Activated T-helper 17 cell treated with anti-CD3 and anti-CD28 coated beads, Interleukin-2, amount 50 U/mL, for 72 hours (primary cell): ENCODE measurements at regions not wholly inside any gene's neighbourhood (a gene's known extent, or its start where the extent isn't known, plus 50 kb on each side); places are given as distances from the start of the nearest gene placed in this dataset.

ENCODE experiments used
- ATAC-seq: fragments of 150-1000 bp; cut with Tn5 transposase; replicated peaks from 2 replicates; pipeline ENCODE4 v1.10.0; 2021; ENCODE audit warnings: mild to moderate bottlenecking, moderate library complexity
- H3K27ac Mint-ChIP-seq: one replicate; pipeline ENCODE4 v1.8.0; 2022; ENCODE audit warnings: mixed read lengths
- H3K27me3 Mint-ChIP-seq: one replicate; pipeline ENCODE4 v1.8.0; 2022; ENCODE audit warnings: mixed read lengths
- H3K36me3 Mint-ChIP-seq: one replicate; pipeline ENCODE4 v1.8.0; 2022; ENCODE audit warnings: low read depth, mild to moderate bottlenecking, mixed read lengths
- H3K4me1 Mint-ChIP-seq: one replicate; pipeline ENCODE4 v1.8.0; 2022; ENCODE audit warnings: mixed read lengths
- H3K4me3 Mint-ChIP-seq: one replicate; pipeline ENCODE4 v1.8.0; 2022; ENCODE audit warnings: mild to moderate bottlenecking, mixed read lengths
- H3K9me3 Mint-ChIP-seq: one replicate; pipeline ENCODE4 v1.8.0; 2022; ENCODE audit warnings: mixed read lengths

DNA sequence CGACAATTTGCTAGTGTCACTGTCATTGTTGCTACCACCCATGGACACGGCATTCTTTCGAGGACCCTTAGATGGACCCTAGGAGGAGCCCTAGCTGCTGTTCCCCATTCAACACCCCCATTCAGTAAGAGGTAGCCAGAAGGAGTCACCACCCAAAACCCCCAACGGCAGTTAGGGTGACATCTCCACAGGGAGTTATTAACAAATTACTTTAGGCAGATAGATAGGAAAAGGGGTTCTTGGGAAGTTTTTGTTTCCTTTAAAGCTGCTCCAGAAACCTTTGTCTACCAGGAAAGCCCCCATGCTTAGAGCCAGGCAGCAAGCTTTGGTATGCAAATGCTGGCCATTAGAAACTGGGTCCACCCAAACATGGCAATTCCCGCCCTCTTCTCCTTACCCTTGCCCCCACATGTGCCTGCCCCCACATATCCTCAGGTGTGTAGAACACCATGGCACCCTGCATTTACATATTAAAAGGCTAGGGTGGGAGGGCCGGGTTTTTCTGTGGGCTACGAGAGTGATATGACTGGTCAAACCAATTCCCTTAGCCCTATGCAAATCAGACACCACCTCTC is 190.9 kb downstream of the SLITRK6 start:
- H3K4me1 Mint-ChIP-seq, result no peaks in the 10 kb centered on the region
- H3K36me3 Mint-ChIP-seq, result no peaks in the 10 kb centered on the region
- peaks cover 18% of the 10 kb centered on the region for H3K9me3 Mint-ChIP-seq
- ATAC-seq, result no peak
- no peak overlapping the region for H3K4me3 Mint-ChIP-seq
- no peak overlapping the region for H3K27ac Mint-ChIP-seq
- H3K27me3 Mint-ChIP-seq, result no peaks in the 10 kb centered on the region

- ATAC-seq, result no peak
- no peak overlapping the region for H3K4me3 Mint-ChIP-seq
- no peaks in the 10 kb centered on the region for H3K36me3 Mint-ChIP-seq
- peaks cover 12% of the 10 kb centered on the region for H3K9me3 Mint-ChIP-seq
- no peaks in the 10 kb centered on the region for H3K4me1 Mint-ChIP-seq
- no peaks in the 10 kb centered on the region for H3K27me3 Mint-ChIP-seq
- H3K27ac Mint-ChIP-seq, result no peak overlapping the region
These were observed 195.5 kb downstream of the SLITRK6 start for GRCh38 chr13:85603735-85604134.

DNA sequence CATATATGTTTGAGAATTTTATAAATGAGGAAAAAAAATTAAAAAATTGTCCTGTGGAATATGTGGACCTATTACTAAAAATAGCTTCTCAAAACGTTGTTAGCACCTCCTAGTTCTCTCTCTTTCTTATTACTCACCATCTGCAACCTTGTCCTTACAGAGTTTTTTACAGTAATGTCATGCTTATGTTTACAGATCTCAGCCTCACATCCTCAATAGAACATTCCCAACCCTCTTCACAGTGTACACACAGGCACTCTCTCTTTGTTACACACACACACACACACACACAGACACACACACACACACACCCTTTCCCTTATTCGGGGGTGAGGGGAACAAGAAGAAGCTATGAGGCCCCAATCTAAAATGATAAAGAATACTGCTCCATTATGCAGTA is 197.7 kb downstream of the SLITRK6 start:
- no peaks in the 10 kb centered on the region for H3K27me3 Mint-ChIP-seq
- no peak overlapping the region for H3K27ac Mint-ChIP-seq
- no peaks in the 10 kb centered on the region for H3K4me1 Mint-ChIP-seq
- peaks cover 12% of the 10 kb centered on the region for H3K9me3 Mint-ChIP-seq
- no peak overlapping the region for H3K4me3 Mint-ChIP-seq
- H3K36me3 Mint-ChIP-seq, result no peaks in the 10 kb centered on the region
- no peak for ATAC-seq

GRCh38 chr13:85597790-85598500 is 201.3 kb downstream of the SLITRK6 start:
- H3K27me3 Mint-ChIP-seq, result no peaks in the 10 kb centered on the region
- no peaks in the 10 kb centered on the region for H3K36me3 Mint-ChIP-seq
- ATAC-seq, result no peak
- H3K4me3 Mint-ChIP-seq, result no peak overlapping the region
- H3K27ac Mint-ChIP-seq, result no peak overlapping the region
- H3K9me3 Mint-ChIP-seq, result peaks cover 4% of the 10 kb centered on the region
- H3K4me1 Mint-ChIP-seq, result no peaks in the 10 kb centered on the region

- Mint-ChIP-seq H3K9me3 (no peaks in the 10 kb centered on the region), H3K4me1 (no peaks in the 10 kb centered on the region), H3K27ac (no peak overlapping the region), H3K36me3 (no peaks in the 10 kb centered on the region), H3K4me3 (no peak overlapping the region), H3K27me3 (no peaks in the 10 kb centered on the region)
- ATAC-seq, result no peak
These were observed 207.0 kb downstream of the SLITRK6 start for GRCh38 chr13:85592211-85592610.

DNA sequence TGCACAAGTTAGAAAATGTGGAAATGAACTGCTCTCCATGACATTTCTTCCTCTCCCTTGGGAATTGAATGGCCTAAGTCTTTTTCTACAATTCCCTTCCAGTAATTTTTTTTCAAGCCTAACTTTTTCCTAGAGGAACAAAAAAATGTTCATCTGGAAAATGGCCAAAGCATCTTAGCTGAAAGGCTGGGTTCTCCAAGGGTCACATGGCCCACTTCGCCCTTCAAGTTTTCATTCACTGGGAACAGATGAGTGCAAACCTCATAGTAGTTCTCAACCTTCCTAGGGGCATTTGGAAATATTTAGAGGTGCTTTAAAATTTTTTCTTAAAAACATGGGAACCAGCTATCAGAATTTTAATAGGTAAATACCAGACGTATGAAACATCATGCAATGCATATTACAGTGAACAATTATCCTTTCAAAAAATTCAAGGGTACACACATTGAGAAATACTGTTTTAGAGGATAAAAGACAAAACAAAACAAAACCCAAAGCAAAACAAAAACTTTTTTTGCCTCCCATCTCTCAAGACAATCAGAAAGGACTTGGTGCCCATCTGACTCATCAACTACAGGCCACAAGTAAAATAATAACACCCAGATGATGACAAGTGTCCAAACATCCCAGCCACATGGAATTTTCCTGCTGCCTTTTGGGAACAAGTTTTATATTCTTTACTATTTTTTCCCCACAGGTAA is 208.8 kb downstream of the SLITRK6 start:
- H3K27ac Mint-ChIP-seq, result no peak overlapping the region
- no peaks in the 10 kb centered on the region for H3K4me1 Mint-ChIP-seq
- no peaks in the 10 kb centered on the region for H3K27me3 Mint-ChIP-seq
- ATAC-seq, result no peak
- H3K4me3 Mint-ChIP-seq, result no peak overlapping the region
- H3K36me3 Mint-ChIP-seq, result no peaks in the 10 kb centered on the region
- H3K9me3 Mint-ChIP-seq, result no peaks in the 10 kb centered on the region

GRCh38 chr13:85589021-85589420 is 210.2 kb downstream of the SLITRK6 start:
- H3K27me3 Mint-ChIP-seq, result no peaks in the 10 kb centered on the region
- H3K36me3 Mint-ChIP-seq, result no peaks in the 10 kb centered on the region
- H3K4me1 Mint-ChIP-seq, result no peaks in the 10 kb centered on the region
- no peak for ATAC-seq
- H3K27ac Mint-ChIP-seq, result no peak overlapping the region
- no peaks in the 10 kb centered on the region for H3K9me3 Mint-ChIP-seq
- H3K4me3 Mint-ChIP-seq, result no peak overlapping the region

DNA sequence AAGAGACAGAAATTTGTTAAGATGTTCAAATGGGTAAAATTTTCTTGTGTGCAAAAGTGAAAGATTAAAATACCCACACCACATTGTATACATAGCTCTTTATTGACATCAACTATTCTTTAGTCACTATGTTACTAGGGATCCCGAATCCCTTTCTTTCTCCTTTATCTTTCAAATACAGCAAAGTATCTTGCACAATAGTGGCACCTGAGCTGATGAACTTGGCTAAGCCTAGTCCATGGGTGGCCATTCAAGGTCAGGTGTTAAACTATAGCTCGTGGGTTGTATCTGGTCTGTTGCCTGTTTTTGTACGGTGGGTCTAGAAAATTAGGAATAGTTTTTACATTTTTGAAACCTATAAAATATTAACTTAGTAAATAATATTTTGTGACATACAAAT is 210.9 kb downstream of the SLITRK6 start:
- no peak for ATAC-seq
- no peaks in the 10 kb centered on the region for H3K27me3 Mint-ChIP-seq
- H3K4me3 Mint-ChIP-seq, result no peak overlapping the region
- no peak overlapping the region for H3K27ac Mint-ChIP-seq
- no peaks in the 10 kb centered on the region for H3K4me1 Mint-ChIP-seq
- H3K9me3 Mint-ChIP-seq, result no peaks in the 10 kb centered on the region
- H3K36me3 Mint-ChIP-seq, result no peaks in the 10 kb centered on the region

DNA sequence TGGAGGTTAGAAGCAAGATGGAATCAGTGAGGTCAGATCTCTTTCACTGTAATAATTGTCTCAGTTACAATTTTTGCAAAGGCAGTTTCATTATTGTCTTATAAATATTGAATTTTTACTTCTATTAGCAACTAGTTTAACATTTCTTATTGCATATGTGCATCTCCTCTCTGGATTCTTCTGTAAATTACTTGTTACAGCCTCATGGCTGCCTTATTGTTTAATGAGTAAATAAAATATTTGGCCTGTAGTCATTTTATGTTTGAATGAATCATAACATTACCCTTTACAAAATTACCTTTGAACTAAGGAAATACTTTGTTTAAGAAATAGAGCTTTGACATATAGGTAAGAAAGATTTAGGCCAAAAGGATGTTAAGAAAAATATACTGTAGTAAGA is 212.4 kb downstream of the SLITRK6 start:
- Mint-ChIP-seq H3K27ac (no peak overlapping the region), H3K9me3 (no peaks in the 10 kb centered on the region), H3K4me3 (no peak overlapping the region), H3K4me1 (no peaks in the 10 kb centered on the region), H3K36me3 (no peaks in the 10 kb centered on the region), H3K27me3 (no peaks in the 10 kb centered on the region)
- no peak for ATAC-seq

GRCh38 chr13:85586422-85586831 is 212.8 kb downstream of the SLITRK6 start:
- no peak for ATAC-seq
- Mint-ChIP-seq H3K4me3 (no peak overlapping the region), H3K36me3 (no peaks in the 10 kb centered on the region), H3K27ac (no peak overlapping the region), H3K4me1 (no peaks in the 10 kb centered on the region), H3K27me3 (no peaks in the 10 kb centered on the region), H3K9me3 (no peaks in the 10 kb centered on the region)

- no peaks in the 10 kb centered on the region for H3K36me3 Mint-ChIP-seq
- H3K27me3 Mint-ChIP-seq, result no peaks in the 10 kb centered on the region
- ATAC-seq, result no peak
- no peaks in the 10 kb centered on the region for H3K9me3 Mint-ChIP-seq
- H3K4me3 Mint-ChIP-seq, result no peak overlapping the region
- no peak overlapping the region for H3K27ac Mint-ChIP-seq
- H3K4me1 Mint-ChIP-seq, result no peaks in the 10 kb centered on the region
These were observed 216.3 kb downstream of the SLITRK6 start for GRCh38 chr13:85582890-85583289.

DNA sequence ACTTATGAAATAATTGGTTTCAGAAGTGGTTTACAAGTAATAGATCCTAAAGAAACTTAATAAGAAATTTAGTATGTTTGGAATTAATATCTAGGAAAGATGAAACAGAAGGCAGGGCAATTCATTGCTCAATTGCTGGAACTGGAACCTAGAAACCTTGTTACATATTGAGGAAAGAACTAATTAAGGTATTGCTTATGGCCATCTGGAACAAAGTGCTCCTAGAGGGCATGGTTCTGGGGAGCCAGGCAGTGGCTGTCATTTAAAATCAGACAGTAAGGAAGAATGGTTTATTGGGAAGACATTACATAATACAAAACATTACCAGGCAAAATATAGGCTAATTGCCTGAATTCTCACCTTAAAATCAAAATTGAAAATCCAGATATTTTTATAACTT is 224.1 kb downstream of the SLITRK6 start:
- Mint-ChIP-seq H3K27ac (no peak overlapping the region), H3K36me3 (no peaks in the 10 kb centered on the region), H3K9me3 (no peaks in the 10 kb centered on the region), H3K27me3 (no peaks in the 10 kb centered on the region), H3K4me3 (no peak overlapping the region), H3K4me1 (no peaks in the 10 kb centered on the region)
- ATAC-seq, result no peak

GRCh38 chr13:85567909-85568308 is 231.3 kb downstream of the SLITRK6 start:
- Mint-ChIP-seq H3K4me1 (no peaks in the 10 kb centered on the region), H3K27me3 (no peaks in the 10 kb centered on the region), H3K27ac (no peak overlapping the region), H3K4me3 (no peak overlapping the region), H3K9me3 (no peaks in the 10 kb centered on the region), H3K36me3 (no peaks in the 10 kb centered on the region)
- no peak for ATAC-seq

DNA sequence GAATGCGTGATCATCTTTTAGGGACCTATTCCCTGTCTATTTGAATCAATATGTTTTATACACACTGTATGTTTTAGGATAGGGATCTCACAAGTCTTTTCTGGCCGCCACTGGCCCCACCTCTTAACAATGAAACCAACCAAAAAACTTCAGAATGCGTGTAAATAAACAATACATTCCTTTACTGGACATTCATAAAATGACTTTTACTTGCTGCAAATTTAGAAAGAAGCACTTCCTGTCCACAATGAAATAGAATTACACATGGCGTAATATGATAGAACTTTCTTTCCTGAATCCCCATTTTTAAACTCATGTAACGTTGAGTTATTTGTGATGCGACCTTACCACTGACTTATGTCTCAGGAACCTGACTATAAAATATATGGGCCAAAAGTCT is 233.6 kb downstream of the SLITRK6 start:
- Mint-ChIP-seq H3K36me3 (no peaks in the 10 kb centered on the region), H3K4me1 (no peaks in the 10 kb centered on the region), H3K27me3 (no peaks in the 10 kb centered on the region), H3K9me3 (no peaks in the 10 kb centered on the region), H3K27ac (no peak overlapping the region), H3K4me3 (no peak overlapping the region)
- ATAC-seq, result no peak

DNA sequence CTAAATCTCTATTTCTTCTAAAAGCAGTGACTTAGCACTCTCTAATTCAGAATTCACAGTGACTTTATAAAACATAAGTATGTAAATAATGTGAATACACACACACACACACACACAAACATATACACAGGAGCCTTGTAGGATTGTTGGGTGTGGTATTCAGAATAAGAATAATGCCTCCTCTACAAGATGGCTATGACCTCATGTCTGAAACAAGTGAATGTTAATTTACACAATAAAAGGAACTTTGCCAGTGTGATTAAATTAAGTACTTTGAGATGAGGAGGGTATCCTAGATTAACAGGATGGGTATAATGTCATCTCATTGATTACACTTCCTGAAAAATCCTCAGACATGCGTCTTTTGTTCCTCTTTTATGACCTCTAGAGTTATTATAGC is 234.6 kb downstream of the SLITRK6 start:
- Mint-ChIP-seq H3K4me1 (no peaks in the 10 kb centered on the region), H3K27ac (no peak overlapping the region)

More for the DNA sequence above, 234.6 kb downstream of the SLITRK6 start:
- no peak for ATAC-seq
- Mint-ChIP-seq H3K27me3 (no peaks in the 10 kb centered on the region), H3K9me3 (no peaks in the 10 kb centered on the region), H3K36me3 (no peaks in the 10 kb centered on the region), H3K4me3 (no peak overlapping the region)
